ENCODE measurements at regions not wholly inside any gene's neighbourhood (a gene's known extent, or its start where the extent isn't known, plus 50 kb on each side); places are given as distances from the start of the nearest gene placed in this dataset.

- TF ChIP-seq, protein P1, sequence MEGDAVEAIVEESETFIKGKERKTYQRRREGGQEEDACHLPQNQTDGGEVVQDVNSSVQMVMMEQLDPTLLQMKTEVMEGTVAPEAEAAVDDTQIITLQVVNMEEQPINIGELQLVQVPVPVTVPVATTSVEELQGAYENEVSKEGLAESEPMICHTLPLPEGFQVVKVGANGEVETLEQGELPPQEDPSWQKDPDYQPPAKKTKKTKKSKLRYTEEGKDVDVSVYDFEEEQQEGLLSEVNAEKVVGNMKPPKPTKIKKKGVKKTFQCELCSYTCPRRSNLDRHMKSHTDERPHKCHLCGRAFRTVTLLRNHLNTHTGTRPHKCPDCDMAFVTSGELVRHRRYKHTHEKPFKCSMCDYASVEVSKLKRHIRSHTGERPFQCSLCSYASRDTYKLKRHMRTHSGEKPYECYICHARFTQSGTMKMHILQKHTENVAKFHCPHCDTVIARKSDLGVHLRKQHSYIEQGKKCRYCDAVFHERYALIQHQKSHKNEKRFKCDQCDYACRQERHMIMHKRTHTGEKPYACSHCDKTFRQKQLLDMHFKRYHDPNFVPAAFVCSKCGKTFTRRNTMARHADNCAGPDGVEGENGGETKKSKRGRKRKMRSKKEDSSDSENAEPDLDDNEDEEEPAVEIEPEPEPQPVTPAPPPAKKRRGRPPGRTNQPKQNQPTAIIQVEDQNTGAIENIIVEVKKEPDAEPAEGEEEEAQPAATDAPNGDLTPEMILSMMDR (IDR thresholded peaks at IDR 0.05) = no peak
- TF ChIP-seq POLR2A (IDR thresholded peaks at IDR 0.05) = no peak
Observed at GRCh38 chr2:58377181-58377580, 136.1 kb upstream of the FANCL start.
